GM10248 (cell line): ENCODE measurements at regions not wholly inside any gene's neighbourhood (a gene's known extent, or its start where the extent isn't known, plus 50 kb on each side); places are given as distances from the start of the nearest gene placed in this dataset.

Source experiments
- CTCF ChIA-PET: fragments of 300-600 bp; sonication (Branson Sonifier 250); formaldehyde crosslinking; extraction: SDS; loops from one replicate; lab custom pipeline; 2021; ENCODE audit warnings: antibody characterized with exemption; lab: Yijun Ruan, JAX
- POLR2A ChIA-PET: fragments of 350-650 bp; sonication (Branson Sonifier 250); formaldehyde crosslinking; extraction: SDS; loops from one replicate; lab custom pipeline; 2020; ENCODE audit warnings: antibody characterized with exemption; lab: Yijun Ruan, JAX
- DNase-seq: peaks from one replicate; pipeline ENCODE4 v3.0.0; 2012; ENCODE audit errors: extremely low spot score
- CTCF ChIP-seq: IDR thresholded peaks from 2 replicates; pipeline ENCODE4 v1.5.1; 2012; ENCODE audit warnings: mild to moderate bottlenecking, low read depth; ENCODE audit errors: extremely low read depth, missing control alignments, control extremely low read depth

- no peak for TF ChIP-seq CTCF
- DNase-seq, result no peak
- ChIA-PET POLR2A (no interaction called here), CTCF (no interaction called here)
These were observed 223.3 kb downstream of the DIRAS2 start for GRCh38 chr9:90419221-90419851.

GRCh38 chr9:90420211-90420610 lies 222.4 kb downstream of the DIRAS2 start:
- no peak for TF ChIP-seq CTCF
- ChIA-PET POLR2A (no interaction called here), CTCF (no interaction called here)
- no peak for DNase-seq

- no peak for TF ChIP-seq CTCF
- ChIA-PET POLR2A (no interaction called here), CTCF (no interaction called here)
- DNase-seq, result no peak
These were observed 221.7 kb downstream of the DIRAS2 start for GRCh38 chr9:90420768-90421513.

- CTCF ChIA-PET, result no interaction called here
- TF ChIP-seq CTCF, result no peak
- POLR2A ChIA-PET, result no interaction called here
- DNase-seq, result no peak
These were observed 220.8 kb downstream of the DIRAS2 start for GRCh38 chr9:90421786-90422185.

- ChIA-PET POLR2A (no interaction called here), CTCF (interaction anchor here (1.2 kb wide), 1 partner anchor 29 kb away, joined by 3 read pairs; no protein-coding TSS in a partner anchor)
- no peak for DNase-seq
These were observed 218.9 kb downstream of the DIRAS2 start for GRCh38 chr9:90423661-90424193.

GRCh38 chr9:90428517-90428916 lies 214.1 kb downstream of the DIRAS2 start:
- ChIA-PET POLR2A (no interaction called here), CTCF (no interaction called here)
- TF ChIP-seq CTCF, result no peak
- DNase-seq, result no peak

More at GRCh38 chr9:90423661-90424193, 218.9 kb downstream of the DIRAS2 start:
- TF ChIP-seq CTCF, result no peak
